ENCODE measurements at regions not wholly inside any gene's neighbourhood (a gene's known extent, or its start where the extent isn't known, plus 50 kb on each side); places are given as distances from the start of the nearest gene placed in this dataset.

GRCh38 chr16:10265770-10266615 lies 83.8 kb upstream of the GRIN2A start:
- DNase-seq (ENCODE audit: low read depth, low spot score): no peak
- RAD21 ChIA-PET (ENCODE audit: low non-redundant PET in 1 of 2, low total read pairs in 2 of 2, uncharacterized antibody in 2 of 2, unreplicated experiment in 2 of 2): no interaction called here
- no peaks in the 10 kb centered on the region for H3K36me3 ChIP-seq (ENCODE audit: control insufficient read depth in 1 of 2, insufficient read depth in 2 of 2, low read length in 2 of 2)
- no peak overlapping the region for H3K4me3 ChIP-seq (replicated peaks in 1 of 2; ENCODE audit: low read depth in 1 of 2, low read length in 2 of 2)
- no peaks in the 10 kb centered on the region for H4K20me1 ChIP-seq (ENCODE audit: insufficient read depth)
- POLR2A ChIA-PET: no interaction called here
- H3K9me2 ChIP-seq (ENCODE audit: insufficient read depth): no peaks in the 10 kb centered on the region
- no peak overlapping the region for H2AFZ ChIP-seq (ENCODE audit: low read depth, low read length, poor library complexity, severe bottlenecking)
- intact Hi-C loops (cut with micrococcal nuclease): no loop called here
- no TSS peak for BruUV-seq (replicated peaks)
- TF ChIP-seq YY1 (IDR thresholded peaks at IDR 0.05; ENCODE audit: extremely low read depth, insufficient replicate concordance, low read depth, low read length) (no peak), SRF (IDR thresholded peaks at IDR 0.05; ENCODE audit: low read depth) (no peak), SIN3A (IDR thresholded peaks at IDR 0.05; ENCODE audit: low read depth) (no peak), EGR1 (IDR thresholded peaks at IDR 0.05; ENCODE audit: low read depth) (no peak), REST (IDR thresholded peaks at IDR 0.05; ENCODE audit: low read depth) (no peak)
- TF ChIP-seq, protein P1, sequence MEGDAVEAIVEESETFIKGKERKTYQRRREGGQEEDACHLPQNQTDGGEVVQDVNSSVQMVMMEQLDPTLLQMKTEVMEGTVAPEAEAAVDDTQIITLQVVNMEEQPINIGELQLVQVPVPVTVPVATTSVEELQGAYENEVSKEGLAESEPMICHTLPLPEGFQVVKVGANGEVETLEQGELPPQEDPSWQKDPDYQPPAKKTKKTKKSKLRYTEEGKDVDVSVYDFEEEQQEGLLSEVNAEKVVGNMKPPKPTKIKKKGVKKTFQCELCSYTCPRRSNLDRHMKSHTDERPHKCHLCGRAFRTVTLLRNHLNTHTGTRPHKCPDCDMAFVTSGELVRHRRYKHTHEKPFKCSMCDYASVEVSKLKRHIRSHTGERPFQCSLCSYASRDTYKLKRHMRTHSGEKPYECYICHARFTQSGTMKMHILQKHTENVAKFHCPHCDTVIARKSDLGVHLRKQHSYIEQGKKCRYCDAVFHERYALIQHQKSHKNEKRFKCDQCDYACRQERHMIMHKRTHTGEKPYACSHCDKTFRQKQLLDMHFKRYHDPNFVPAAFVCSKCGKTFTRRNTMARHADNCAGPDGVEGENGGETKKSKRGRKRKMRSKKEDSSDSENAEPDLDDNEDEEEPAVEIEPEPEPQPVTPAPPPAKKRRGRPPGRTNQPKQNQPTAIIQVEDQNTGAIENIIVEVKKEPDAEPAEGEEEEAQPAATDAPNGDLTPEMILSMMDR (IDR thresholded peaks at IDR 0.05 in 2 of 3, conservative IDR thresholded peaks at IDR 0.05 in 1 of 3; ENCODE audit: borderline replicate concordance in 1 of 3, insufficient read depth in 1 of 3, low read depth in 2 of 3, low read length in 2 of 3): no peak
- no peaks in the 10 kb centered on the region for H3K79me2 ChIP-seq (ENCODE audit: insufficient read depth, low read length)
- H3K4me2 ChIP-seq (ENCODE audit: low read length): no peak overlapping the region
- H3K27me3 ChIP-seq (ENCODE audit: insufficient read depth, low read length): no peaks in the 10 kb centered on the region
- no peaks in the 10 kb centered on the region for H3K9me3 ChIP-seq (ENCODE audit: control insufficient read depth in 1 of 2, insufficient read depth in 1 of 2, low read depth in 1 of 2, low read length in 2 of 2)
- H3K9ac ChIP-seq (ENCODE audit: low read length): no peak overlapping the region
- H3K27ac ChIP-seq (ENCODE audit: low read depth, low read length): no peak overlapping the region
- CTCF ChIA-PET: no interaction called here
- no peaks in the 10 kb centered on the region for H3K4me1 ChIP-seq (ENCODE audit: control insufficient read depth in 1 of 2, insufficient read depth in 2 of 2, low read length in 2 of 2)
- no peak for ATAC-seq
